Transverse colon (tissue), 4 donors: ENCODE measurements at regions not wholly inside any gene's neighbourhood (a gene's known extent, or its start where the extent isn't known, plus 50 kb on each side); places are given as distances from the start of the nearest gene placed in this dataset.

Experiments used
- DNase-seq: peaks from one replicate; pipeline ENCODE4 v3.0.0-alpha.2; 2019
- H3K27ac ChIP-seq, 4 donors: fragments of 200-600 bp; sonication (generic); 2 replicates each; pipeline ENCODE4 v1.5.1; 2016 to 2018; ENCODE audit warnings: inconsistent platforms in 4 of 4
- H3K27me3 ChIP-seq: fragments of 200-600 bp; sonication (generic); 2 replicates; pipeline ENCODE4 v1.5.1; 2017; ENCODE audit warnings: inconsistent platforms
- H3K36me3 ChIP-seq, 4 donors: fragments of 200-600 bp; sonication (generic); 2 replicates each; pipeline ENCODE4 v1.5.1; 2017 to 2019; ENCODE audit warnings: inconsistent platforms in 4 of 4
- H3K4me1 ChIP-seq, 4 donors: fragments of 200-600 bp; sonication (generic); 2 replicates each; pipeline ENCODE4 v1.5.1; 2017 to 2020; ENCODE audit warnings: inconsistent platforms in 4 of 4
- H3K4me3 ChIP-seq, 4 donors: fragments of 200-600 bp; sonication (generic); 1 replicate in 1 of 4; 2 replicates in 3 of 4; pipeline versions ENCODE4 v1.5.1 to v1.6.1; 2017 to 2019; ENCODE audit warnings: inconsistent platforms in 4 of 4
- H3K9me3 ChIP-seq, 2 donors: fragments of 200-600 bp; sonication (generic); 2 replicates each; pipeline ENCODE4 v1.5.1; 2017 to 2019; ENCODE audit warnings: inconsistent platforms in 2 of 2
- EP300 ChIP-seq: sonication (generic); formaldehyde crosslinking; IDR thresholded peaks from one replicate; pipeline ENCODE4 v1.6.1; 2017; ENCODE audit warnings: antibody characterized with exemption, low read depth
- POLR2A ChIP-seq: fragments of 450-650 bp; IDR thresholded peaks from one replicate; pipeline ENCODE4 v1.6.1; 2016; ENCODE audit warnings: antibody characterized with exemption, mild to moderate bottlenecking, moderate library complexity
- POLR2AphosphoS5 ChIP-seq, 3 donors: sonication (generic); formaldehyde crosslinking; IDR thresholded peaks; one replicate each; pipeline ENCODE4 v1.6.1; 2016; ENCODE audit warnings: antibody characterized with exemption in 3 of 3
- WGBS, 2 donors: methylation state at CpG; one replicate each; pipeline ENCODE4 v1.1.5; 2018; ENCODE audit warnings: low coverage in 1 of 2; 5-methylcytosine and 5-hydroxymethylcytosine counted together
- in situ Hi-C, 4 donors: fragments of 200-750 bp; cut with MboI; loops; one replicate each; pipeline versions ENCODE4 v1.15.0 to v1.15.1; 2017; ENCODE audit warnings: low sequenced_read_pairs in 3 of 4, low pct_ligation_motif_present in 1 of 4, low pct_unique_long_range_greater_than_20kb in 1 of 4
- intact Hi-C: fragments of 100-400 bp; cut with DNase I; formaldehyde crosslinking; loops from one replicate; pipeline ENCODE4 v1.15.1; 2023; ENCODE audit warnings: low total_unique reads
- TF ChIP-seq, protein P1 (sequence below), 5 experiments: fragments of 200-600 bp in 3 of 5; fragments of 450-650 bp in 2 of 5; sonication (generic) in 3 of 5; IDR thresholded peaks; 1 replicate in 2 of 5; 2 replicates in 3 of 5; pipeline ENCODE4 v1.5.1; 2016 to 2017; ENCODE audit warnings: antibody characterized with exemption in 5 of 5, inconsistent platforms in 3 of 5, mild to moderate bottlenecking in 2 of 5, moderate library complexity in 1 of 5

DNA sequence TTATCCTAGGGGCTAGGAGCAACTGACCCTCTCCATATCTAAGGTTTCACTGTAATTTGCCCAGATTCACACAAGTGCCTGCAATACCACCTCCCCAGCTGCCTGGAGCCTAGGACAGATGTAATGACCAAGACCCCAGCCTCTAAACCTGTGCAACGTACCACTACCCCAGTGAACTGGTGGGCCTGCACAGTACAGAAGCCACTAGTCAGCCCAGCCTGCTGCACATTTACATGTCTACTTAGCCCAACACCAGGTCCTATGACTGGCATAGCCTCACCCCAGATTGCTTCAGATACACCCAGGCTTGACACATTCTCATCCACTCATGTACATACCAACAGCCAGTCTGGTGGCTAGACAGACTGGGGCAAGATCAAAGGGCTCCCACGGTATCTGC is 1336.6 kb downstream of the BRINP3 start:
- Histone ChIP-seq H3K27me3 (no peaks in the 10 kb centered on the region), H3K9me3 (peaks cover 0 to 2% of the 10 kb centered on the region in 2 donors), H3K4me1 (no peaks in the 10 kb centered on the region), H3K4me3 (no peak overlapping the region), H3K36me3 (no peaks in the 10 kb centered on the region), H3K27ac (no peak overlapping the region)
- in situ Hi-C loops: no loop called here
- intact Hi-C loops: no loop called here
- DNase-seq: no peak
- WGBS, 2 donors: 67% methylated on average over 2 of the region's 2 CpGs; no CpG with 5 or more reads in 1 of the 2 donors
- TF ChIP-seq POLR2AphosphoS5 (IDR thresholded peaks at IDR 0.05) (no peak), EP300 (no peak), POLR2A (no peak)
- TF ChIP-seq, protein P1, sequence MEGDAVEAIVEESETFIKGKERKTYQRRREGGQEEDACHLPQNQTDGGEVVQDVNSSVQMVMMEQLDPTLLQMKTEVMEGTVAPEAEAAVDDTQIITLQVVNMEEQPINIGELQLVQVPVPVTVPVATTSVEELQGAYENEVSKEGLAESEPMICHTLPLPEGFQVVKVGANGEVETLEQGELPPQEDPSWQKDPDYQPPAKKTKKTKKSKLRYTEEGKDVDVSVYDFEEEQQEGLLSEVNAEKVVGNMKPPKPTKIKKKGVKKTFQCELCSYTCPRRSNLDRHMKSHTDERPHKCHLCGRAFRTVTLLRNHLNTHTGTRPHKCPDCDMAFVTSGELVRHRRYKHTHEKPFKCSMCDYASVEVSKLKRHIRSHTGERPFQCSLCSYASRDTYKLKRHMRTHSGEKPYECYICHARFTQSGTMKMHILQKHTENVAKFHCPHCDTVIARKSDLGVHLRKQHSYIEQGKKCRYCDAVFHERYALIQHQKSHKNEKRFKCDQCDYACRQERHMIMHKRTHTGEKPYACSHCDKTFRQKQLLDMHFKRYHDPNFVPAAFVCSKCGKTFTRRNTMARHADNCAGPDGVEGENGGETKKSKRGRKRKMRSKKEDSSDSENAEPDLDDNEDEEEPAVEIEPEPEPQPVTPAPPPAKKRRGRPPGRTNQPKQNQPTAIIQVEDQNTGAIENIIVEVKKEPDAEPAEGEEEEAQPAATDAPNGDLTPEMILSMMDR (IDR thresholded peaks at IDR 0.05): no peak

DNA sequence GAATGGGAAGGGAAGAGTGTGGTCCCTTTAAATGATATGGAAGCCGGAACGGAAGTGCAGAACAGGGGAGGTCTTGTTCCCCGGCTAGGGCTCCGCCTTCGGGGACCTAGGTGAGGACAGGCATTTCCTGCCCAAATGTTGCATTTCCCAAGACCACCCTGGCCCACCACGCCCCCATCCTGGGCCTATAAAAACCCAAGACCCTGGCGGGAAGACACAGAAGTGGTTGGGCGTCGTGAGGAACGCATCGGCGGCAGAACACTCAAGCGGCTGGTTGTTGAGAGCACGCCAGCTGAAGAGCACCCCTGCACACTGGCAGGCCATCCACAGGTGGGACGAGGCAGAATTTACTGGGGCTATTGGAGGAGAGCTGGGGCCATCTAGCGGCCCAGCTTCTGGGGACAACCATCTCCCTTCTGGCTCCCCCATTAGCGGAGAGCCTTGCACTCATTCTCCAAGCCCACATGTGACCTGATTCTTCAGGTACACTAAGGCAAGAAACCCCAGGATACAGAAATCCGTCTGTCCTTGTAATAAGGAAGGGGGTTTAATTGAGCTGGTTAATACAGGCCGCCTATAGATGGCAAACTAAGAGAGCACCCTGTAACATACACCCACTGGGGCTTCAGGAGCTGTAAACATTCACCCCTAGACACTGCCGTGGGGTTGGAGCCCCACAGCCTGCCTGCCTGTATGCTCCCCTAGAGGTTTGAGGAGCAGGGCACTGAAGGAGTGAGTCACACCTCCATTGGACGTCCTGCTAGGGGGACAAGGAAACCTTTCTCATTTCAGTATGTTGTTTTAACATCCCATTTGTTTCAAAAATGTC is 1327.9 kb downstream of the BRINP3 start:
- in situ Hi-C loops: no loop called here

DNA sequence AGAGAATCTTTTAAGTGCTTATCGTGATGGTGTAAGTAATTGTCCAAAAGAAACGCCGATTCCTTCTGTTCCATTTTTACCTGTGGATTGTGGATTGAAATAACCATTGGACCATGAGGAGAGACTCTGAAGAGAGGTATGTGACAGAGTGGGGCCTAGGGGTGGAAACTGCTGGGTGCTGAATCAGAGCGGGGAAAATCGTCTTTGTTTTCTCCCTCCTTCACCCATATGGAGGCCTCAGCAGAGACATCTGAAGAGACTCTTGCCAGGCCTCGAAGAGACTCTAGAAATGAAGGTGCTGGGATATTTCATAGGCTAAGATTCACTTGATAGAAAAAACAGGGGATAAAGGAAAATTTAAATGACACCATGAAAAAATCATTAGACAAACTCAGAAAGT is 1327.0 kb downstream of the BRINP3 start:
- H3K36me3 ChIP-seq: no peaks in the 10 kb centered on the region
- H3K4me1 ChIP-seq: no peaks in the 10 kb centered on the region
- H3K9me3 ChIP-seq: no peaks in the 10 kb centered on the region
- 76 to 86% methylated on average over 6 of the region's 6 CpGs for WGBS, 2 donors
- intact Hi-C loops: no loop called here
- in situ Hi-C loops: no loop called here
- no peak overlapping the region for H3K27ac ChIP-seq
- H3K27me3 ChIP-seq: no peaks in the 10 kb centered on the region
- no peak for DNase-seq
- H3K4me3 ChIP-seq: no peak overlapping the region
- TF ChIP-seq, protein P1 (IDR thresholded peaks at IDR 0.05): no peak
- TF ChIP-seq EP300: no peak
- TF ChIP-seq POLR2AphosphoS5 (IDR thresholded peaks at IDR 0.05): no peak
- TF ChIP-seq POLR2A: no peak

More for the DNA sequence above, 1327.9 kb downstream of the BRINP3 start:
- DNase-seq: no peak
- intact Hi-C loops: no loop called here
- Histone ChIP-seq H3K4me1 (no peaks in the 10 kb centered on the region), H3K36me3 (no peaks in the 10 kb centered on the region), H3K9me3 (no peaks in the 10 kb centered on the region), H3K27me3 (no peaks in the 10 kb centered on the region), H3K4me3 (no peak overlapping the region), H3K27ac (no peak overlapping the region)
- TF ChIP-seq, protein P1 (IDR thresholded peaks at IDR 0.05): no peak
- TF ChIP-seq EP300 (no peak), POLR2A (no peak), POLR2AphosphoS5 (IDR thresholded peaks at IDR 0.05) (no peak)
- WGBS, 2 donors: 80 to 81% methylated on average over 12 to 21 of the region's 21 CpGs

DNA sequence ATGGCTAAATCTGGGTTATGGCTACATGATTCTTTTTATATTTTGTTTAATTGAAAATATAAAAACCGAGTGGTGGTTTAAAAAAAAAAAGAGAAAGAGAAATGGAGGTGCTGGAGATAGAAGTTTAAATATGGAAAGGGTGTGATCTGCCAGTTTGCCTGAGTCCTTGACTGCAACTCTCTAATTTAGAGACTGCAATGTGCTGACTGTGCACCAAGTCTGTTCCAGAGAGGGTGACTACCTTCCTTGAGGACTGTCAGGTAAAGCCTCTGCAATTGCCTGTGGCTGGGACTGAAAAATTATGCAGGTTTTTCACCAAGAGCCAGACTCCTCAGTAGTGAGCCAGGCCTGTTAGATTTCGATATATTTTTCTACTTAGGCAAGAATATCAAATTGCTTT is 1326.3 kb downstream of the BRINP3 start:
- Histone ChIP-seq H3K36me3 (no peaks in the 10 kb centered on the region), H3K4me1 (no peaks in the 10 kb centered on the region), H3K27ac (no peak overlapping the region), H3K9me3 (no peaks in the 10 kb centered on the region), H3K4me3 (no peak overlapping the region), H3K27me3 (no peaks in the 10 kb centered on the region)
- in situ Hi-C loops: no loop called here
- TF ChIP-seq, protein P1 (IDR thresholded peaks at IDR 0.05): no peak
- no peak for TF ChIP-seq POLR2A
- no peak for TF ChIP-seq POLR2AphosphoS5 (IDR thresholded peaks at IDR 0.05)
- TF ChIP-seq EP300: no peak
- 41 to 48% methylated on average over 2 of the region's 2 CpGs for WGBS, 2 donors
- no peak for DNase-seq
- intact Hi-C loops: no loop called here
